GM23338 (cell line): ENCODE measurements at regions not wholly inside any gene's neighbourhood (a gene's known extent, or its start where the extent isn't known, plus 50 kb on each side); places are given as distances from the start of the nearest gene placed in this dataset.

Experiments used
- ATAC-seq: fragments of 200-7000 bp; cut with Tn5 transposase; 3 replicates; pipeline ENCODE4 v1.9.1; 2020
- DNase-seq: peaks from one replicate; pipeline ENCODE4 v3.0.0-alpha.2; 2015; ENCODE audit warnings: low spot score
- H2AFZ ChIP-seq: fragments of 200-600 bp; sonication (generic); 2 replicates; pipeline ENCODE4 v1.8.0; 2016; ENCODE audit warnings: antibody characterized with exemption, mild to moderate bottlenecking, moderate library complexity
- H3F3A ChIP-seq: fragments of 200-600 bp; sonication (generic); replicated peaks from 2 replicates; pipeline ENCODE4 v1.8.0; 2017; ENCODE audit warnings: antibody characterized with exemption, mixed run types, low read depth
- H3K27ac ChIP-seq: fragments of 200-600 bp; sonication (generic); 2 replicates; pipeline ENCODE4 v1.6.1; 2016; ENCODE audit warnings: low read depth
- H3K27me3 ChIP-seq: fragments of 200-600 bp; sonication (generic); 2 replicates; pipeline ENCODE4 v1.8.0; 2016; ENCODE audit warnings: mild to moderate bottlenecking, mixed run types, moderate library complexity; ENCODE audit not compliant: insufficient read depth
- H3K36me3 ChIP-seq: fragments of 200-600 bp; sonication (generic); 2 replicates; pipeline ENCODE4 v1.8.0; 2016; ENCODE audit warnings: mild to moderate bottlenecking; ENCODE audit not compliant: insufficient read depth
- H3K4me1 ChIP-seq: fragments of 200-600 bp; sonication (generic); 2 replicates; pipeline ENCODE4 v1.8.0; 2016; ENCODE audit warnings: mild to moderate bottlenecking, moderate library complexity; ENCODE audit not compliant: insufficient read depth
- H3K4me2 ChIP-seq: fragments of 200-600 bp; sonication (generic); 2 replicates; pipeline ENCODE4 v1.7.1; 2017; ENCODE audit warnings: mixed run types
- H3K4me3 ChIP-seq: fragments of 200-600 bp; sonication (generic); 2 replicates; pipeline ENCODE4 v1.6.1; 2016; ENCODE audit warnings: mixed run types
- H3K79me2 ChIP-seq: fragments of 200-600 bp; sonication (generic); replicated peaks from 2 replicates; pipeline ENCODE4 v1.8.0; 2017; ENCODE audit warnings: mild to moderate bottlenecking; ENCODE audit not compliant: insufficient read depth
- H3K9me2 ChIP-seq: fragments of 200-600 bp; sonication (generic); 2 replicates; pipeline ENCODE4 v1.8.0; 2017; ENCODE audit not compliant: insufficient read depth
- H4K20me1 ChIP-seq: fragments of 200-600 bp; sonication (generic); replicated peaks from 2 replicates; pipeline ENCODE4 v1.8.0; 2017; ENCODE audit warnings: mild to moderate bottlenecking; ENCODE audit not compliant: insufficient read depth
- H3K27ac Mint-ChIP-seq: 2 replicates; pipeline ENCODE4 v1.8.0; 2020; ENCODE audit warnings: inconsistent platforms, mild to moderate bottlenecking, moderate library complexity, mixed read lengths
- H3K27me3 Mint-ChIP-seq: 3 replicates; pipeline ENCODE4 v1.8.0; 2022; ENCODE audit warnings: low read depth, mild to moderate bottlenecking, moderate library complexity, mixed read lengths, inconsistent platforms; ENCODE audit not compliant: insufficient read depth, poor library complexity
- H3K36me3 Mint-ChIP-seq: 3 replicates; pipeline ENCODE4 v1.8.0; 2021; ENCODE audit warnings: low read depth, mild to moderate bottlenecking, inconsistent platforms, moderate library complexity, mixed read lengths
- H3K4me1 Mint-ChIP-seq: 3 replicates; pipeline ENCODE4 v1.8.0; 2020; ENCODE audit warnings: mild to moderate bottlenecking, inconsistent platforms, mixed read lengths
- H3K4me3 Mint-ChIP-seq: 3 replicates; pipeline ENCODE4 v1.8.0; 2021; ENCODE audit warnings: moderate library complexity, mild to moderate bottlenecking, inconsistent platforms, mixed read lengths
- H3K9me3 Mint-ChIP-seq: 3 replicates; pipeline ENCODE4 v1.8.0; 2020; ENCODE audit warnings: moderate library complexity, mild to moderate bottlenecking, inconsistent platforms, mixed read lengths
- CTCF ChIP-seq, 2 experiments: fragments of 200-600 bp in 1 of 2; sonication (generic) in 1 of 2; conservative IDR thresholded peaks; 2 replicates each; pipeline versions ENCODE4 v1.5.1 to v1.6.1; 2016 to 2017; ENCODE audit warnings: antibody characterized with exemption in 2 of 2, low read depth in 2 of 2, mild to moderate bottlenecking in 2 of 2, moderate library complexity in 1 of 2
- EZH2phosphoT487 ChIP-seq: fragments of 200-600 bp; sonication (generic); IDR thresholded peaks from one replicate; pipeline ENCODE4 v1.8.1; 2018; ENCODE audit warnings: antibody characterized with exemption; ENCODE audit not compliant: unreplicated experiment
- POLR2AphosphoS5 ChIP-seq: IDR thresholded peaks from 2 replicates; pipeline ENCODE4 v1.6.1; 2016; ENCODE audit warnings: antibody characterized with exemption, low read depth
- ZNF114 ChIP-seq: fragments of 250-450 bp; sonication (Bioruptor Pico); IDR thresholded peaks from 2 replicates; pipeline ENCODE4 v1.5.0; 2020; ENCODE audit warnings: mild to moderate bottlenecking, moderate library complexity
- TF ChIP-seq, protein P1 (sequence below): IDR thresholded peaks from one replicate; pipeline ENCODE4 v1.6.1; 2018; ENCODE audit warnings: antibody characterized with exemption; ENCODE audit not compliant: unreplicated experiment

DNA sequence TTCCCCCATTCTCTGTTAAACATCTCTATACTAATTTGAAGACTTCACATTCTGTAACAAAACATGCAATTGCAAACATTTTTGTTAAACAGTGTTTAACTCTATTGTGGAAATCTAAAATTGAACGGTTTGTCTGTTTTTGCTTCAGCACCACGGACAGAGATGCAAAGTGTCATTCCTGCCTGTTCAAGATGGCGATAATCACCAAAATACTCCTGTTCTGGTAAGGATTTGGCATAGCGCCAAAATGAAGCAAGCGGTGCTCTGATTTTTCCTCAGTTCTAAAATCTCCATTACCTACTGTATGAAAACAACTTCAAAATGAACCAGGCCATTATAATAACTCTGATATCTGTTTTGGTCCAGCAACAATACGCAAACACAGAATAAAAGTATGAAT is 129.7 kb upstream of the TUSC7 start:
- H3K79me2 ChIP-seq = no peaks in the 10 kb centered on the region
- Mint-ChIP-seq H3K27me3 (no peaks in the 10 kb centered on the region), H3K27ac (no peak overlapping the region), H3K9me3 (no peaks in the 10 kb centered on the region), H3K4me1 (no peaks in the 10 kb centered on the region), H3K36me3 (no peaks in the 10 kb centered on the region), H3K4me3 (no peak overlapping the region)
- TF ChIP-seq, protein P1, sequence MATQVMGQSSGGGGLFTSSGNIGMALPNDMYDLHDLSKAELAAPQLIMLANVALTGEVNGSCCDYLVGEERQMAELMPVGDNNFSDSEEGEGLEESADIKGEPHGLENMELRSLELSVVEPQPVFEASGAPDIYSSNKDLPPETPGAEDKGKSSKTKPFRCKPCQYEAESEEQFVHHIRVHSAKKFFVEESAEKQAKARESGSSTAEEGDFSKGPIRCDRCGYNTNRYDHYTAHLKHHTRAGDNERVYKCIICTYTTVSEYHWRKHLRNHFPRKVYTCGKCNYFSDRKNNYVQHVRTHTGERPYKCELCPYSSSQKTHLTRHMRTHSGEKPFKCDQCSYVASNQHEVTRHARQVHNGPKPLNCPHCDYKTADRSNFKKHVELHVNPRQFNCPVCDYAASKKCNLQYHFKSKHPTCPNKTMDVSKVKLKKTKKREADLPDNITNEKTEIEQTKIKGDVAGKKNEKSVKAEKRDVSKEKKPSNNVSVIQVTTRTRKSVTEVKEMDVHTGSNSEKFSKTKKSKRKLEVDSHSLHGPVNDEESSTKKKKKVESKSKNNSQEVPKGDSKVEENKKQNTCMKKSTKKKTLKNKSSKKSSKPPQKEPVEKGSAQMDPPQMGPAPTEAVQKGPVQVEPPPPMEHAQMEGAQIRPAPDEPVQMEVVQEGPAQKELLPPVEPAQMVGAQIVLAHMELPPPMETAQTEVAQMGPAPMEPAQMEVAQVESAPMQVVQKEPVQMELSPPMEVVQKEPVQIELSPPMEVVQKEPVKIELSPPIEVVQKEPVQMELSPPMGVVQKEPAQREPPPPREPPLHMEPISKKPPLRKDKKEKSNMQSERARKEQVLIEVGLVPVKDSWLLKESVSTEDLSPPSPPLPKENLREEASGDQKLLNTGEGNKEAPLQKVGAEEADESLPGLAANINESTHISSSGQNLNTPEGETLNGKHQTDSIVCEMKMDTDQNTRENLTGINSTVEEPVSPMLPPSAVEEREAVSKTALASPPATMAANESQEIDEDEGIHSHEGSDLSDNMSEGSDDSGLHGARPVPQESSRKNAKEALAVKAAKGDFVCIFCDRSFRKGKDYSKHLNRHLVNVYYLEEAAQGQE = peak; percentile 86
- no peak for TF ChIP-seq EZH2phosphoT487
- H3F3A ChIP-seq = no peaks in the 10 kb centered on the region
- H3K9me2 ChIP-seq = peaks cover 3% of the 10 kb centered on the region; the same call in 1 of the 2 replicates
- no peaks in the 10 kb centered on the region for H3K4me1 ChIP-seq
- H2AFZ ChIP-seq = no peak overlapping the region
- no peak overlapping the region for H3K27ac ChIP-seq
- no peak overlapping the region for H3K4me3 ChIP-seq
- H3K27me3 ChIP-seq = no peaks in the 10 kb centered on the region
- no peak overlapping the region for H3K4me2 ChIP-seq
- DNase-seq (peak; percentile 45), ATAC-seq (no peak)
- H3K36me3 ChIP-seq = no peaks in the 10 kb centered on the region
- no peaks in the 10 kb centered on the region for H4K20me1 ChIP-seq

GRCh38 chr3:116586285-116586944 is 123.2 kb upstream of the TUSC7 start:
- Histone ChIP-seq H3K27ac (no peak overlapping the region), H3K4me3 (no peak overlapping the region), H4K20me1 (no peaks in the 10 kb centered on the region), H3K79me2 (no peaks in the 10 kb centered on the region), H3K9me2 (no peaks in the 10 kb centered on the region), H3F3A (no peaks in the 10 kb centered on the region), H3K4me2 (no peak overlapping the region), H3K27me3 (no peaks in the 10 kb centered on the region), H3K4me1 (no peaks in the 10 kb centered on the region), H2AFZ (no peak overlapping the region), H3K36me3 (no peaks in the 10 kb centered on the region)
- ATAC-seq (peak; percentile 74), DNase-seq (peak; percentile 49)
- Mint-ChIP-seq H3K27me3 (no peaks in the 10 kb centered on the region), H3K36me3 (no peaks in the 10 kb centered on the region), H3K4me1 (no peaks in the 10 kb centered on the region; the same call in 2 of the 3 replicates), H3K4me3 (no peak overlapping the region), H3K27ac (no peak overlapping the region), H3K9me3 (no peaks in the 10 kb centered on the region)
- TF ChIP-seq ZNF114 (CRISPR knock-in tag) (no peak), POLR2AphosphoS5 (no peak), CTCF (conservative IDR thresholded peaks at IDR 0.05; ENCODE audit: low read depth in 2 of 2) (peak; percentile 36 to 68)
- TF ChIP-seq, protein P1 = no peak
